Liver (tissue), 7 donors: ENCODE measurements at regions not wholly inside any gene's neighbourhood (a gene's known extent, or its start where the extent isn't known, plus 50 kb on each side); places are given as distances from the start of the nearest gene placed in this dataset.

Experiments used
- DNase-seq: peaks from one replicate; pipeline ENCODE4 v3.0.0-alpha.2; 2017; ENCODE audit warnings: low spot score
- H3K27ac ChIP-seq, 2 donors: one replicate each; pipeline ENCODE4 v1.7.0; 2013; ENCODE audit warnings: inconsistent platforms in 2 of 2, low read length in 2 of 2, control low read depth in 1 of 2, low read depth in 1 of 2, mild to moderate bottlenecking in 1 of 2
- H3K27me3 ChIP-seq, 4 donors: one replicate each; pipeline versions ENCODE4 v1.6.1 to v1.7.0; 2013; ENCODE audit warnings: low read length in 3 of 4, inconsistent platforms in 1 of 4, mild to moderate bottlenecking in 1 of 4, moderate library complexity in 1 of 4; ENCODE audit not compliant: control insufficient read depth in 4 of 4, insufficient read depth in 4 of 4
- H3K36me3 ChIP-seq, 4 donors: one replicate each; pipeline versions ENCODE4 v1.6.1 to v1.7.0; 2013; ENCODE audit warnings: low read length in 3 of 4, mild to moderate bottlenecking in 3 of 4, low read depth in 1 of 4, moderate library complexity in 1 of 4; ENCODE audit not compliant: control insufficient read depth in 4 of 4, insufficient read depth in 3 of 4
- H3K4me1 ChIP-seq, 4 donors: one replicate each; pipeline versions ENCODE4 v1.6.1 to v1.7.0; 2013; ENCODE audit warnings: low read length in 3 of 4, mild to moderate bottlenecking in 3 of 4, moderate library complexity in 1 of 4; ENCODE audit not compliant: control insufficient read depth in 4 of 4, insufficient read depth in 4 of 4
- H3K4me3 ChIP-seq, 3 donors: one replicate each; pipeline versions ENCODE4 v1.6.1 to v1.7.0; 2013; ENCODE audit warnings: low read length in 3 of 3, control low read depth in 1 of 3, low read depth in 1 of 3, mild to moderate bottlenecking in 1 of 3
- H3K9ac ChIP-seq, 2 donors: one replicate each; pipeline ENCODE4 v1.7.0; 2013; ENCODE audit warnings: low read length in 2 of 2, mild to moderate bottlenecking in 2 of 2, moderate library complexity in 2 of 2, control low read depth in 1 of 2, low read depth in 1 of 2
- H3K9me3 ChIP-seq, 4 donors: one replicate each; pipeline versions ENCODE4 v1.6.1 to v1.7.0; 2013; ENCODE audit warnings: low read length in 3 of 4; ENCODE audit not compliant: control insufficient read depth in 4 of 4
- EGR1 ChIP-seq, 2 donors: IDR thresholded peaks; 2 replicates each; pipeline ENCODE4 v1.6.1; 2016 to 2018; ENCODE audit warnings: antibody characterized with exemption in 2 of 2, low read depth in 2 of 2
- FOXA1 ChIP-seq: IDR thresholded peaks from 2 replicates; pipeline ENCODE4 v1.6.1; 2016; ENCODE audit warnings: antibody characterized with exemption
- FOXA2 ChIP-seq: IDR thresholded peaks from 2 replicates; pipeline ENCODE4 v1.6.1; 2016; ENCODE audit warnings: antibody characterized with exemption
- HNF4A ChIP-seq, 2 donors: conservative IDR thresholded peaks; 2 replicates each; pipeline ENCODE4 v1.6.1; 2016; ENCODE audit warnings: antibody characterized with exemption in 2 of 2, mild to moderate bottlenecking in 2 of 2
- HNF4G ChIP-seq: IDR thresholded peaks from 2 replicates; pipeline ENCODE4 v1.6.1; 2016; ENCODE audit warnings: antibody characterized with exemption
- JUND ChIP-seq, 2 donors: IDR thresholded peaks; 2 replicates each; pipeline ENCODE4 v1.6.1; 2016; ENCODE audit warnings: antibody characterized with exemption in 2 of 2
- MAX ChIP-seq: IDR thresholded peaks from 2 replicates; pipeline ENCODE4 v1.6.1; 2016; ENCODE audit warnings: antibody characterized with exemption
- NR2F2 ChIP-seq: IDR thresholded peaks from 2 replicates; pipeline ENCODE4 v1.6.1; 2016; ENCODE audit warnings: antibody characterized with exemption
- REST ChIP-seq: IDR thresholded peaks from 2 replicates; pipeline ENCODE4 v1.6.1; 2016; ENCODE audit warnings: antibody characterized with exemption, mild to moderate bottlenecking
- RXRA ChIP-seq, 2 donors: IDR thresholded peaks; 2 replicates each; pipeline ENCODE4 v1.6.1; 2017 to 2018; ENCODE audit warnings: antibody characterized with exemption in 2 of 2, mild to moderate bottlenecking in 1 of 2
- SP1 ChIP-seq: IDR thresholded peaks from 2 replicates; pipeline ENCODE4 v1.6.1; 2018; ENCODE audit warnings: antibody characterized with exemption, mild to moderate bottlenecking
- TAF1 ChIP-seq: conservative IDR thresholded peaks from 2 replicates; pipeline ENCODE4 v1.6.1; 2016; ENCODE audit warnings: antibody characterized with exemption, mild to moderate bottlenecking
- YY1 ChIP-seq: IDR thresholded peaks from 2 replicates; pipeline ENCODE4 v1.6.1; 2016; ENCODE audit warnings: antibody characterized with exemption, mild to moderate bottlenecking
- ZBTB33 ChIP-seq: IDR thresholded peaks from 2 replicates; pipeline ENCODE4 v1.6.1; 2016; ENCODE audit warnings: antibody characterized with exemption
- WGBS: extraction: QIAGEN DNeasy Blood & Tissue Kit; methylation state at CpG from one replicate; pipeline ENCODE4 v1.1.7; 2013; 5-methylcytosine and 5-hydroxymethylcytosine counted together
- donor health status: healthy.
- donor health status: healthy.
- donor health status: healthy.
- donor health status: healthy.

GRCh38 chr12:47015381-47015780, 64.0 kb upstream of the PCED1B start:
- Histone ChIP-seq H3K27me3 (no peaks in the 10 kb centered on the region), H3K9me3 (no peaks in the 10 kb centered on the region), H3K4me1 (peaks cover 0 to 4% (median 2%) of the 10 kb centered on the region in 4 donors), H3K27ac (no peak overlapping the region), H3K9ac (no peak overlapping the region), H3K4me3 (no peak overlapping the region), H3K36me3 (no peaks in the 10 kb centered on the region)
- TF ChIP-seq HNF4A (conservative IDR thresholded peaks at IDR 0.05) = peak in 1 of 2 donors; percentile 39
- no peak for TF ChIP-seq FOXA1
- 98% methylated on average over 1 of the region's 1 CpG for WGBS
- DNase-seq = no peak

GRCh38 chr12:47017041-47017713, 62.2 kb upstream of the PCED1B start:
- H3K4me1 ChIP-seq = peaks cover 0 to 9% (median 3%) of the 10 kb centered on the region in 4 donors
- no peak for DNase-seq
- peak; percentile 24 for TF ChIP-seq MAX
- TF ChIP-seq NR2F2 = no peak
- no peak for TF ChIP-seq SP1
- TF ChIP-seq FOXA1 = no peak
- peak; percentile 16 to 33 for TF ChIP-seq RXRA (IDR thresholded peaks at IDR 0.05)
- no peak for TF ChIP-seq TAF1
- TF ChIP-seq YY1 = no peak
- TF ChIP-seq EGR1 (IDR thresholded peaks at IDR 0.05; ENCODE audit: low read depth in 2 of 2) = no peak
- TF ChIP-seq HNF4G = no peak
- TF ChIP-seq FOXA2 = no peak
- no peaks in the 10 kb centered on the region for H3K27me3 ChIP-seq
- H3K9me3 ChIP-seq = no peaks in the 10 kb centered on the region
- 78% methylated on average over 6 of the region's 6 CpGs for WGBS
- no peak overlapping the region for H3K9ac ChIP-seq
- no peaks in the 10 kb centered on the region for H3K36me3 ChIP-seq
- no peak overlapping the region for H3K4me3 ChIP-seq
- no peak overlapping the region for H3K27ac ChIP-seq

- no peaks in the 10 kb centered on the region for H3K9me3 ChIP-seq
- 92% methylated on average over 2 of the region's 2 CpGs for WGBS
- no peaks in the 10 kb centered on the region for H3K27me3 ChIP-seq
- DNase-seq = no peak
- H3K9ac ChIP-seq = no peak overlapping the region
- peaks cover 0 to 9% (median 3%) of the 10 kb centered on the region in 4 donors for H3K4me1 ChIP-seq
- no peak overlapping the region for H3K27ac ChIP-seq
- no peaks in the 10 kb centered on the region for H3K36me3 ChIP-seq
- H3K4me3 ChIP-seq = no peak overlapping the region
- TF ChIP-seq REST = no peak
- no peak for TF ChIP-seq ZBTB33
- no peak for TF ChIP-seq JUND (IDR thresholded peaks at IDR 0.05)
These were observed 61.4 kb upstream of the PCED1B start for GRCh38 chr12:47017901-47018475.
